Cardiac septum (tissue), 1 donor: ENCODE measurements at regions not wholly inside any gene's neighbourhood (a gene's known extent, or its start where the extent isn't known, plus 50 kb on each side); places are given as distances from the start of the nearest gene placed in this dataset.

ENCODE experiments used
- DNase-seq: peaks from one replicate; pipeline ENCODE4 v3.0.0-alpha.2; 2020; ENCODE audit warnings: low spot score
- intact Hi-C: fragments of 100-400 bp; cut with DNase I; formaldehyde crosslinking; loops from one replicate; pipeline ENCODE4 v1.14.0; 2022
- donor health status: DM: no; HTN: no; CAD: no.

- intact Hi-C loops, result no loop called here
Observed at GRCh38 chr15:96390986-96391385, 60.5 kb downstream of the NR2F2 start.

GRCh38 chr15:96392380-96393208 is 62.1 kb downstream of the NR2F2 start:
- intact Hi-C loops, result no loop called here
- no peak for DNase-seq

More at GRCh38 chr15:96390986-96391385, 60.5 kb downstream of the NR2F2 start:
- no peak for DNase-seq

GRCh38 chr15:96393209-96393513 is 62.7 kb downstream of the NR2F2 start:
- intact Hi-C loops, result no loop called here
- no peak for DNase-seq

- DNase-seq, result no peak
- intact Hi-C loops, result no loop called here
Observed at GRCh38 chr15:96395687-96396086, 65.2 kb downstream of the NR2F2 start.

- no peak for DNase-seq
- intact Hi-C loops, result no loop called here
Observed at GRCh38 chr15:96398776-96399175, 68.3 kb downstream of the NR2F2 start.

- intact Hi-C loops, result no loop called here
- no peak for DNase-seq
Observed at GRCh38 chr15:96402403-96402802, 71.9 kb downstream of the NR2F2 start.

- no peak for DNase-seq
- intact Hi-C loops, result no loop called here
Observed at GRCh38 chr15:96403071-96403470, 72.6 kb downstream of the NR2F2 start.

GRCh38 chr15:96403932-96404331 is 73.4 kb downstream of the NR2F2 start:
- DNase-seq, result no peak

GRCh38 chr15:96404560-96404959 is 74.1 kb downstream of the NR2F2 start:
- intact Hi-C loops, result no loop called here

More at GRCh38 chr15:96403932-96404331, 73.4 kb downstream of the NR2F2 start:
- intact Hi-C loops, result no loop called here

GRCh38 chr15:96406291-96406690 is 75.8 kb downstream of the NR2F2 start:
- DNase-seq, result no peak
- intact Hi-C loops, result no loop called here

More at GRCh38 chr15:96404560-96404959, 74.1 kb downstream of the NR2F2 start:
- no peak for DNase-seq

GRCh38 chr15:96406701-96407100 is 76.2 kb downstream of the NR2F2 start:
- intact Hi-C loops, result no loop called here
- no peak for DNase-seq

GRCh38 chr15:96407482-96407881 is 77.0 kb downstream of the NR2F2 start:
- DNase-seq, result no peak

GRCh38 chr15:96408591-96409183 is 78.2 kb downstream of the NR2F2 start:
- no peak for DNase-seq
- intact Hi-C loops, result no loop called here

More at GRCh38 chr15:96407482-96407881, 77.0 kb downstream of the NR2F2 start:
- intact Hi-C loops, result no loop called here

GRCh38 chr15:96409215-96410138 is 79.0 kb downstream of the NR2F2 start:
- intact Hi-C loops, result loop anchor here (10.0 kb wide), 1 partner anchor 45 kb away; no protein-coding TSS in a partner anchor
- DNase-seq, result no peak

- intact Hi-C loops, result loop anchor here (10.0 kb wide), 1 partner anchor 46 kb away; no protein-coding TSS in a partner anchor
- DNase-seq, result no peak
Observed at GRCh38 chr15:96410175-96411055, 79.9 kb downstream of the NR2F2 start.

GRCh38 chr15:96411056-96412031 is 80.8 kb downstream of the NR2F2 start:
- DNase-seq, result no peak
- intact Hi-C loops, result loop anchor here (10.0 kb wide), 1 partner anchor 47 kb away; no protein-coding TSS in a partner anchor

GRCh38 chr15:96412045-96412905 is 81.8 kb downstream of the NR2F2 start:
- no peak for DNase-seq
- intact Hi-C loops, result loop anchor here (10.0 kb wide), 1 partner anchor 47 kb away; no protein-coding TSS in a partner anchor
